GM23248 (cell line): ENCODE measurements at regions not wholly inside any gene's neighbourhood (a gene's known extent, or its start where the extent isn't known, plus 50 kb on each side); places are given as distances from the start of the nearest gene placed in this dataset.

Experiments
- DNase-seq: peaks from one replicate; pipeline ENCODE4 v3.0.0-alpha.2; 2015
- H2AFZ ChIP-seq: fragments of 200-600 bp; sonication (generic); 2 replicates; pipeline ENCODE4 v1.6.1; 2016; ENCODE audit warnings: antibody characterized with exemption
- H3F3A ChIP-seq: fragments of 200-600 bp; sonication (generic); 2 replicates; pipeline ENCODE4 v1.6.1; 2016; ENCODE audit warnings: mild to moderate bottlenecking, antibody characterized with exemption, mixed run types; ENCODE audit not compliant: insufficient read depth
- H3K27ac ChIP-seq: fragments of 200-600 bp; sonication (generic); 2 replicates; pipeline ENCODE4 v1.5.1; 2016; ENCODE audit warnings: mild to moderate bottlenecking
- H3K27me3 ChIP-seq: fragments of 200-600 bp; sonication (generic); replicated peaks from 2 replicates; pipeline ENCODE4 v1.6.1; 2016; ENCODE audit warnings: mild to moderate bottlenecking; ENCODE audit not compliant: insufficient read depth
- H3K36me3 ChIP-seq: fragments of 200-600 bp; sonication (generic); 2 replicates; pipeline ENCODE4 v1.6.1; 2016; ENCODE audit warnings: low read depth, mild to moderate bottlenecking
- H3K4me1 ChIP-seq: fragments of 200-600 bp; sonication (generic); 2 replicates; pipeline ENCODE4 v1.6.1; 2016; ENCODE audit warnings: mild to moderate bottlenecking; ENCODE audit not compliant: insufficient read depth
- H3K4me2 ChIP-seq: fragments of 200-600 bp; sonication (generic); one replicate; pipeline ENCODE4 v1.6.1; 2016; ENCODE audit warnings: mild to moderate bottlenecking; ENCODE audit not compliant: unreplicated experiment
- H3K4me3 ChIP-seq: fragments of 200-600 bp; sonication (generic); 2 replicates; pipeline ENCODE4 v1.5.1; 2016; ENCODE audit warnings: mild to moderate bottlenecking
- H3K79me2 ChIP-seq: fragments of 200-600 bp; sonication (generic); 2 replicates; pipeline ENCODE4 v1.6.1; 2016; ENCODE audit warnings: mild to moderate bottlenecking; ENCODE audit not compliant: insufficient read depth
- H3K9ac ChIP-seq: fragments of 200-600 bp; sonication (generic); 2 replicates; pipeline ENCODE4 v1.6.1; 2016; ENCODE audit warnings: mild to moderate bottlenecking
- H3K9me2 ChIP-seq: fragments of 200-600 bp; sonication (generic); 2 replicates; pipeline ENCODE4 v1.6.1; 2016; ENCODE audit warnings: mixed run types, mild to moderate bottlenecking, moderate library complexity; ENCODE audit not compliant: insufficient read depth
- H3K9me3 ChIP-seq: fragments of 200-600 bp; sonication (generic); one replicate; pipeline ENCODE4 v1.6.1; 2017; ENCODE audit warnings: low read depth
- H4K20me1 ChIP-seq: fragments of 200-600 bp; sonication (generic); 2 replicates; pipeline ENCODE4 v1.6.0; 2016; ENCODE audit not compliant: insufficient read depth
- EZH2 ChIP-seq: fragments of 200-600 bp; sonication (generic); IDR thresholded peaks from 2 replicates; pipeline ENCODE4 v1.6.1; 2018; ENCODE audit warnings: antibody characterized with exemption, mild to moderate bottlenecking; ENCODE audit not compliant: insufficient read depth, poor library complexity, severe bottlenecking
- EZH2phosphoT487 ChIP-seq: fragments of 200-600 bp; sonication (generic); IDR thresholded peaks from 2 replicates; pipeline ENCODE4 v1.6.1; 2018; ENCODE audit warnings: antibody characterized with exemption, moderate library complexity, mild to moderate bottlenecking, low read depth; ENCODE audit not compliant: insufficient read depth
- WGBS, 2 experiments: methylation state at CpG; one replicate each; pipeline ENCODE4 v1.1.6; 2015 to 2017; ENCODE audit warnings: low lambda C conversion rate in 2 of 2, low coverage in 1 of 2; ENCODE audit errors: missing lambda C conversion rate in 2 of 2; 5-methylcytosine and 5-hydroxymethylcytosine counted together
- in situ Hi-C: fragments of 300-500 bp; cut with MboI; formaldehyde crosslinking; loops from 2 replicates; pipeline ENCODE4 v1.15.0; 2020

- Histone ChIP-seq H4K20me1 (no peaks in the 10 kb centered on the region), H3K9me2 (no peaks in the 10 kb centered on the region), H3K27ac (no peak overlapping the region), H3K4me2 (no peak overlapping the region), H3K9me3 (no peaks in the 10 kb centered on the region), H3K4me1 (no peaks in the 10 kb centered on the region), H3K27me3 (no peaks in the 10 kb centered on the region; the same call in 1 of the 2 replicates), H2AFZ (no peak overlapping the region), H3K36me3 (no peaks in the 10 kb centered on the region), H3K4me3 (no peak overlapping the region), H3F3A (no peaks in the 10 kb centered on the region), H3K79me2 (no peaks in the 10 kb centered on the region), H3K9ac (no peak overlapping the region)
- in situ Hi-C loops: no loop called here
- 49 to 52% methylated on average over 13 of the region's 13 CpGs for WGBS, 2 experiments
- DNase-seq: no peak
- TF ChIP-seq EZH2 (no peak), EZH2phosphoT487 (no peak)
Measured at GRCh38 chr10:131830446-131831130, 70.2 kb upstream of the PPP2R2D start.

- no peaks in the 10 kb centered on the region for H3K36me3 ChIP-seq
- no peaks in the 10 kb centered on the region for H3K9me3 ChIP-seq
- in situ Hi-C loops: no loop called here
- no peak overlapping the region for H2AFZ ChIP-seq
- no peak overlapping the region for H3K9ac ChIP-seq
- H3K9me2 ChIP-seq: no peaks in the 10 kb centered on the region
- H3K4me3 ChIP-seq: no peak overlapping the region
- H3F3A ChIP-seq: no peaks in the 10 kb centered on the region
- no peaks in the 10 kb centered on the region for H3K27me3 ChIP-seq
- no peak overlapping the region for H3K27ac ChIP-seq
- WGBS, 2 experiments: 29 to 32% methylated on average over 11 to 14 of the region's 14 CpGs
- no peak overlapping the region for H3K4me2 ChIP-seq
- DNase-seq: no peak
- H3K4me1 ChIP-seq: no peaks in the 10 kb centered on the region
- no peaks in the 10 kb centered on the region for H4K20me1 ChIP-seq
- no peak for TF ChIP-seq EZH2
- TF ChIP-seq EZH2phosphoT487: no peak
- no peaks in the 10 kb centered on the region for H3K79me2 ChIP-seq
Measured at GRCh38 chr10:131831561-131831960, 69.2 kb upstream of the PPP2R2D start.

GRCh38 chr10:131832056-131832685, 68.6 kb upstream of the PPP2R2D start:
- Histone ChIP-seq H3K9me3 (no peaks in the 10 kb centered on the region), H3K79me2 (no peaks in the 10 kb centered on the region), H3K4me2 (no peak overlapping the region), H3K4me3 (no peak overlapping the region), H3F3A (no peaks in the 10 kb centered on the region), H3K27me3 (no peaks in the 10 kb centered on the region), H3K4me1 (no peaks in the 10 kb centered on the region), H3K36me3 (no peaks in the 10 kb centered on the region), H4K20me1 (no peaks in the 10 kb centered on the region), H3K9ac (no peak overlapping the region), H3K27ac (no peak overlapping the region), H2AFZ (no peak overlapping the region), H3K9me2 (no peaks in the 10 kb centered on the region)
- DNase-seq: no peak
- TF ChIP-seq EZH2 (no peak), EZH2phosphoT487 (no peak)
- in situ Hi-C loops: no loop called here
- 44 to 51% methylated on average over 17 of the region's 17 CpGs for WGBS, 2 experiments

GRCh38 chr10:131833013-131833412, 67.8 kb upstream of the PPP2R2D start:
- DNase-seq: no peak
- Histone ChIP-seq H2AFZ (no peak overlapping the region), H3F3A (no peaks in the 10 kb centered on the region), H4K20me1 (no peaks in the 10 kb centered on the region), H3K9me2 (no peaks in the 10 kb centered on the region), H3K9me3 (no peaks in the 10 kb centered on the region), H3K36me3 (no peaks in the 10 kb centered on the region), H3K27ac (no peak overlapping the region), H3K4me1 (no peaks in the 10 kb centered on the region), H3K4me3 (no peak overlapping the region), H3K4me2 (no peak overlapping the region), H3K79me2 (no peaks in the 10 kb centered on the region), H3K9ac (no peak overlapping the region), H3K27me3 (no peaks in the 10 kb centered on the region)
- WGBS, 2 experiments: 30 to 37% methylated on average over 4 to 5 of the region's 5 CpGs
- in situ Hi-C loops: no loop called here
- TF ChIP-seq EZH2: no peak
- TF ChIP-seq EZH2phosphoT487: no peak
